Right renal pelvis (tissue), 4 donors: ENCODE measurements at regions not wholly inside any gene's neighbourhood (a gene's known extent, or its start where the extent isn't known, plus 50 kb on each side); places are given as distances from the start of the nearest gene placed in this dataset.
"Not testable (repeated sequence)": the region's sequence is repeated elsewhere in the genome, so short reads cannot be mapped to it uniquely, and the experiment has no call there.

Source experiments
- DNase-seq, 4 donors: peaks; one replicate each; pipeline ENCODE4 v3.0.0-alpha.2; 2013; ENCODE audit warnings: low read depth in 4 of 4, low spot score in 3 of 4, missing footprints in 1 of 4

- no peak for DNase-seq
Measured at GRCh38 chr11:44416776-44417175, 106.8 kb upstream of the ALX4 start.

- DNase-seq: no peak
Measured at GRCh38 chr11:44417731-44418455, 108.0 kb upstream of the ALX4 start.

DNA sequence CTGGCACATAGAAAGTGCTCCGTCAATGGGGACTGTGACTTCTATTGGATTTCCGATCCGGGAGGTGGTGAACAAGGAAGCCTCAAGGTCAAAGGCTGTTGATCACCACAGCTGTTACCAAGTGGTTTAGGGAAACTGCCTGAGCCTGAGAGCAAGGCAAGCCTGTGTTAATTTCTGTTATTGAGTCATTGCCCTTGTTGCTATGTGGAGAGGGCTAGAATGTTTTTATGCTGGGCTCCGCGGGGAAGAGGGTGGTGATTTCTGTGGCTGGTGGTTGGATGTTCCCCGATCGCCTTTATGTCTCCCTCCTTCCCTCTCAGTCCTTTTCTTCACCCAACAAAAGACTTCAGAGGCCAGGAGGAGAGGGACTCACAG is 108.5 kb upstream of the ALX4 start:
- no peak for DNase-seq

GRCh38 chr11:44421090-44421675 is 111.2 kb upstream of the ALX4 start:
- DNase-seq: no peak

GRCh38 chr11:44423289-44423688 is 113.3 kb upstream of the ALX4 start:
- DNase-seq: no peak

GRCh38 chr11:44424841-44425240 is 114.9 kb upstream of the ALX4 start:
- DNase-seq: no peak

DNA sequence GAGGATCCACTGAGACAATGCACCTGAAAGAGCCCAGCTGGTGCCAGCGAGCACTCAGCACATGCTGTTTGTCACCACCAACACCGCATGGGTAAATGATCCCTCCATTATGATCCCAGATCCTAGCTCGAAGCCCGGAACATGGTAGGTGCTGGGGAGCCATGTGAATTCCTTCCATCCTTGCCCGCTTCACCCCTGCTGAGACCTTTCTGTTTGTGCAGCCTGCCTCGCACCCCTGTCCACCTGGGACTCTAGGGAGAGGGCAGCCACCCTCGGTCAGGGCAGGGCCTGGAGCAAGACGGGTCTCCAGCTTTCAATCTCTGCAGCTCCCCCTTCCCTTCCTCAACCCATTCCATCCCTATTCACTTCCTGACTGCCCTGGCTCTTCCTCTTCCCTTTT is 116.2 kb upstream of the ALX4 start:
- no peak for DNase-seq

- no peak for DNase-seq
Measured at GRCh38 chr11:44426958-44427357, 117.0 kb upstream of the ALX4 start.

DNA sequence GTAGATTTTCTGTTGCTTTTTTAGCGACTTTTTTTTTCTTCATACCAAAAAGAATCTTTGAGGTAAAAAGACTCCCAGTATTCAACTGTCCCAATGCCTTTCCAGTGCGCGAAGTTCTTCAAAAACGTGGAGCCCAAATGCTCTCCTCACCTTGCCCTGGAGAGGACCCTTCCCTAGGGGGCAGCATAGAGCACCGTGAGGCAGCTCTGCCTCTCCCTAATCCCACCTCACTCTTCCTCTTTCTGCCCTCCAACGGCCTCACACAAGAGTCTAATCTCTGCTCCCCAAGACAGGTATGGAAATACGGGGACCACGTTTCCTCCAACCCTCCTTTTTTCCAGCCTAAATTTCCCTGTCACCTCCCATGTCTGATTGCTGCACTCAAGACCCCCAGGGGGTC is 117.5 kb upstream of the ALX4 start:
- no peak for DNase-seq

DNA sequence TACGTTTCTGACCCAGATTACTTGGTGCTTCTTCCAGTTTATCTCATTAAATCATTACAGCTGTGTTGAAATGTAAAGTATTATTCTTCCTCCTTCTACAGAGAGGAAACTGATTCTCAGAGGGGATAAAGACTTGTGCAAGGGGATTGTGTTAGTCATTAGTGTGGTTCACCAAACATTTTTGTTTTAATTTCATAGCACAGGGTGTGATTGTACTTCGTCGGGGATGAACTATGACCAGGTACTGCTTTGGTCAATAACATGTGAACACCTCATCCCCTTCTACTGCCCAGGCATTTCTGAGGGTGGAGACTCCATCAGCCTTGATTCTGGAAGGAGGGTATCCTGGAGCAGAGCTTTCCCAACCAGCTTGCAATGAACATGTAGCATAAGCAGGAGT is 120.2 kb upstream of the ALX4 start:
- DNase-seq: no peak

DNA sequence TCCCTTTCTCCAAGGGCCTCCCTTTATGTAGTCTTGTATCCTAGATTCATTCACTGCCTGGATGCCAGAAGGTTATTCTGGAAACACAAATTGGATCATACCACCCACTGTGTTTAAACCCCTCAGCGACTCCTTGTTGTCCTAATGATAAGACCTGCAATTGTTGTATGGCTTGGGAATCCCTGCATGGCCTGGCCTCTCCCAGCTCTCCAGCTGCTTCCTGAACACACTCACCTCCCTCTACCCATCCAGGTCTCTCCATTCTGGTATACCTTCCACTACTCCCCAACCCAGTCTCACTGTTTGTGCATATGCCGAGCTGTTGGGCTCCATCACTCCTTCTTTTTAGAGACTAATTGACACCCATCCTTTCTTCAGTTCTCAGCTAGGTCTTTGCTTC is 124.3 kb upstream of the ALX4 start:
- no peak for DNase-seq

GRCh38 chr11:44437122-44437521 is 127.2 kb upstream of the ALX4 start:
- DNase-seq: no peak

DNA sequence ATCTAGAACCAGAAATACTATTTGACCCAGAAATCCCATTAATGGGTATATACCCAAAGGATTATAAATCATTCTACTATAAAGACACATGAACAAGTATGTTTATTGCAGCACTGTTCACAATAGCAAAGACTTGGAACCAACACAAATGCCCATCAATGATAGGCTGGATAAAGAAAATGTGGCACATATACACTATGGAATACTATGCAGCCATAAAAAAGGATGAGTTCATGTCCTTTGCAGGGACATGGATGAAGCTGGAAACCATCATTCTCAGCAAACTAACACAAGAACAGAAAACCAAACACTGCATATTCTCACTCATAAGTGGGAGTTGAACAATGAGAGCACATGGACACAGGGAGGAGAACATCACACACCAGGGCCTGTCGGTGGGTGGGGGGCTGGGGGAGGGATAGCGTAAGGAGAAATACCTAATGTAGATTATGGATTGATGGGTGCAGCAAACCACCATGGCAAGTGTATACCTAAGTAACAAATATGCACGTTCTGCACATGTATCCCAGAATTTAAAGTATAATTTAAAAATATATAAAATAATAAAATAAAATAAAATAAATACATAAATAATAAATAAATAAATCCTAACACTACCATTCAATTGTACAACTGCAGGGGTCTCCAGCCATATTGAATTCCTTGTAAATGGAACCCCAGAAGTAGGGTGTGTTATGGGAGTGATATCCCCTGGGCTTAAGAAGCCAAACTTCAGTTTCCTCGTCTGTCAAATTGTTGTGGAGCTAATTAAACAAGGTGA is 122.4 kb upstream of the CD82 start:
- DNase-seq: not testable (repeated sequence)

DNA sequence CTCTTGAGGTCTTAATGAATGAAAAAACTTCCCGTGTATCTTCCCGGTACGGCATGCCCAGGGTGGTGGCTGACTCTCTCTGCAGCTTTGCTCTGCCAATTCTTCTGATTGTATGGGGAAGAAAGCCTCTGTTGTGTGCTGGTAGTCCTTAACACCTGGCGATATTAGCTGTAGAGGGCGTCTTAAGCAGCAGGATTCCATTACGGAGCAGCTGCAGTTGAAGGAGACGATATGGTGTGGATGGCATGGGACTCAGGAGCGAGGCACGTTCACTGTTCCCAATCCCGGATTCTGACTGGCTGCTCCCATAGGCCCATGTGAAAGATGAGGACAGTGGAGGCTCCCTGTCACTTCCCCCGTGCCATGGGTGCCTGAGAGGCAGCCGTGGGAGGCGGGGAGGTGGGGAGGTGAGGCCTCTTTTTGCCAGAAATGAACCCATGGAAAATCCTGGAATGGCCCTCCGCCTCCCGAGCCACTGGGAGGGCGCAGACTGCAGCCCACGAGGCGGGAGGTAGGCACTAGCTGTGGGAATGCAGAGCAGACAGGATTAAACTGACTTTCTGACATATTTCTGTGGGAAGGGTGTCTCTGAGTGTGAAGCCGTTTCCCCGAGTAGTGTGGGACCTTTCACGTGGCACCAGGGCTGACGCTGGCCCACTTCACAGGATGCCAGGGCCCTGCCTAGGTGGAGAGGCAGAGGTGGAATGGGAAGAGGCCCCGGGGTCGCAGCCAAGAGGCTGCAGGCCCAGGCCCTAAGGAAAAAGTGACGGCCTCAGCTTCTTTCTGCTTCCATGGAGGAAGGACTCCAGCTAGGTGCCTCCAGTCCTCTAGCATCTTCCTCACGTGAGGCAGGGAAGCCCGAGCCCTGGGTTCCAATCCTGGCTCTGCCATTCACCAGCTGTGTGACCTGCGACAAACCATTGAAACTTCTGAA is 121.4 kb upstream of the CD82 start:
- no peak for DNase-seq

DNA sequence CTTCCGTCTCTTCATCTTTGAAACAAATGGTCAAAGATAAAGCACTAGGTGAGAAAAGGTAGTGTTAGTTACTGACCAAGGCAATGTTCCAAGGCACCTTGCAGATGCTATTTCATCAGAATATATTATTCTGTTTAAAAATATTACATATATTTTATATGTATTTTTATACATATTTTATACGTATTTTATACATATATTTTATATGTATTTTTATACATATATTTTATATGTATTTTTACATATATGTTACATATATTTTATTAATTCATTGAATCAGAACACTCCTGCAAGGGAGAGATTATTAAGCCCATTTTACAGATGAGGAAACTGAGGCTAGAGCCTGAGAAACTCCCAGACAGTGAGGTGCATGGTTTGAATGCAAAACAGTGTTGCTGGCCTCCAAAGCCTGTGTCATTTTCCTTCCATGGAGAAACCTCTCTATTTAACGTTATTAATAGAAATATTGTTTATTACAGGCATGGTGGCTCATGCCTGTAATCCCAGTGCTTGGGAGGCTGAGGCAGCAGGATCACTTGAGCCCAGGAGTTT is 120.6 kb upstream of the CD82 start:
- no peak for DNase-seq

GRCh38 chr11:44445500-44446365 is 119.7 kb upstream of the CD82 start:
- DNase-seq: no peak

DNA sequence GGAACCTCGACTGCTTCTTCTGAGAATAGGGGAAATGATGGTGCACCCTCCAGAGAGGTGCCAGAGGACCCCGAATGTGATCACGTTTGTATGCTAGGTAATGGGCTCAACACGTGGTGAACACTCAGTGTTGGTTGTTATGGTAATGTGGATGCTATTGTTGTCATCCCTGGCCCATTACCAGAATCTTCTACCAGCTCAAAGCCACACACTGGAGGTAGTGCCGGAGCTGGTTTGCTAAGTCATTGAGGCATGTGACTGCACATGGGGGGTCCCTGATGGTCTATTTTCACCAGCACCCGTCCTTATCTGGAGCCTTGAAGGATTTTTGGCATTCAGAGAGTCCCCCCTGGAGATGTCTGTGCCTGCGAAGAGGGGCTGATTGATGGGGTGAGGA is 119.1 kb upstream of the CD82 start:
- no peak for DNase-seq

- no peak for DNase-seq
Measured at GRCh38 chr11:44446996-44447771, 118.3 kb upstream of the CD82 start.
